ENCODE measurements at regions not wholly inside any gene's neighbourhood (a gene's known extent, or its start where the extent isn't known, plus 50 kb on each side); places are given as distances from the start of the nearest gene placed in this dataset.

- no peak for TF ChIP-seq POLR2A (IDR thresholded peaks at IDR 0.05)
- TF ChIP-seq, protein P1, sequence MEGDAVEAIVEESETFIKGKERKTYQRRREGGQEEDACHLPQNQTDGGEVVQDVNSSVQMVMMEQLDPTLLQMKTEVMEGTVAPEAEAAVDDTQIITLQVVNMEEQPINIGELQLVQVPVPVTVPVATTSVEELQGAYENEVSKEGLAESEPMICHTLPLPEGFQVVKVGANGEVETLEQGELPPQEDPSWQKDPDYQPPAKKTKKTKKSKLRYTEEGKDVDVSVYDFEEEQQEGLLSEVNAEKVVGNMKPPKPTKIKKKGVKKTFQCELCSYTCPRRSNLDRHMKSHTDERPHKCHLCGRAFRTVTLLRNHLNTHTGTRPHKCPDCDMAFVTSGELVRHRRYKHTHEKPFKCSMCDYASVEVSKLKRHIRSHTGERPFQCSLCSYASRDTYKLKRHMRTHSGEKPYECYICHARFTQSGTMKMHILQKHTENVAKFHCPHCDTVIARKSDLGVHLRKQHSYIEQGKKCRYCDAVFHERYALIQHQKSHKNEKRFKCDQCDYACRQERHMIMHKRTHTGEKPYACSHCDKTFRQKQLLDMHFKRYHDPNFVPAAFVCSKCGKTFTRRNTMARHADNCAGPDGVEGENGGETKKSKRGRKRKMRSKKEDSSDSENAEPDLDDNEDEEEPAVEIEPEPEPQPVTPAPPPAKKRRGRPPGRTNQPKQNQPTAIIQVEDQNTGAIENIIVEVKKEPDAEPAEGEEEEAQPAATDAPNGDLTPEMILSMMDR (IDR thresholded peaks at IDR 0.05): no peak
These were observed 153.1 kb upstream of the CCDC54 start for GRCh38 chr3:107224026-107224596.

Measured in body of pancreas (tissue), 4 donors.